ENCODE measurements at regions not wholly inside any gene's neighbourhood (a gene's known extent, or its start where the extent isn't known, plus 50 kb on each side); places are given as distances from the start of the nearest gene placed in this dataset.

GRCh38 chr6:145119081-145119480 lies 616.2 kb downstream of the EPM2A start:
- ChIA-PET CTCF (ENCODE audit: partially characterized antibody) (no interaction called here), POLR2A (ENCODE audit: partially characterized antibody) (no interaction called here)
- WGBS, 2 experiments (ENCODE audit: extremely low coverage in 1 of 2, insufficient coverage in 1 of 2, insufficient read length in 1 of 2, insufficient replicate concordance in 2 of 2, low coverage in 1 of 2, low lambda C conversion rate in 2 of 2, missing lambda C conversion rate in 1 of 2), result 93% methylated on average over 4 of the region's 4 CpGs; no CpG with 5 or more reads in 1 of the 2 experiments
- H3K23ac ChIP-seq (ENCODE audit: insufficient read length), result no peak overlapping the region
- H2BK20ac ChIP-seq (ENCODE audit: low read length), result no peak overlapping the region
- H3K36me3 ChIP-seq (ENCODE audit: control insufficient read depth in 2 of 4, insufficient read depth in 4 of 4, low read length in 3 of 4), result no peaks in the 10 kb centered on the region
- H2BK5ac ChIP-seq (ENCODE audit: low read depth, low read length), result no peak overlapping the region
- FAIRE-seq, result no peak
- H3K4ac ChIP-seq (replicated peaks; ENCODE audit: insufficient read length, low read depth, low read length), result no peak overlapping the region
- no peak overlapping the region for H4K8ac ChIP-seq (ENCODE audit: extremely low read depth, insufficient read depth, low read length)
- H4K20me1 ChIP-seq (replicated peaks in 1 of 2; ENCODE audit: control insufficient read depth in 1 of 2, insufficient read depth in 2 of 2, low read length in 2 of 2), result no peaks in the 10 kb centered on the region
- H3K23me2 ChIP-seq (ENCODE audit: low read depth, low read length), result no peaks in the 10 kb centered on the region
- H3K4me1 ChIP-seq (replicated peaks in 1 of 4; ENCODE audit: control insufficient read depth in 3 of 4, insufficient read depth in 4 of 4, low read length in 3 of 4), result no peaks in the 10 kb centered on the region
- no peak overlapping the region for H2BK120ac ChIP-seq (replicated peaks; ENCODE audit: low read depth, low read length)
- no peak overlapping the region for H3K18ac ChIP-seq (ENCODE audit: extremely low read depth, low read length)
- no peaks in the 10 kb centered on the region for H3K79me2 ChIP-seq (ENCODE audit: control insufficient read depth in 1 of 2, insufficient read depth in 2 of 2, low read length in 2 of 2)
- H3K4me2 ChIP-seq (ENCODE audit: insufficient read depth in 1 of 2, low read depth in 2 of 2, low read length in 2 of 2), result no peak overlapping the region
- H3K9me3 ChIP-seq (ENCODE audit: insufficient read depth in 2 of 2, low read depth in 1 of 2, low read length in 1 of 2), result no peaks in the 10 kb centered on the region
- no peak overlapping the region for H2BK15ac ChIP-seq (ENCODE audit: low read length)
- no peak overlapping the region for H2BK12ac ChIP-seq (ENCODE audit: low read depth, low read length)
- no peak overlapping the region for H3K14ac ChIP-seq (ENCODE audit: insufficient read length)
- no peak overlapping the region for H3K56ac ChIP-seq (replicated peaks; ENCODE audit: insufficient read length, low read depth, low read length)
- no peak overlapping the region for H3K4me3 ChIP-seq (ENCODE audit: extremely low read depth in 1 of 4, insufficient read depth in 2 of 4, low read depth in 3 of 4, low read length in 4 of 4)
- no peak overlapping the region for H3K9ac ChIP-seq (replicated peaks in 1 of 4; ENCODE audit: extremely low read depth in 1 of 4, low read depth in 3 of 4, low read length in 3 of 4)
- no peak overlapping the region for H4K91ac ChIP-seq (replicated peaks; ENCODE audit: insufficient read length, low read length)
- H3K79me1 ChIP-seq (ENCODE audit: low read depth, low read length), result no peaks in the 10 kb centered on the region
- no peaks in the 10 kb centered on the region for H3K27me3 ChIP-seq (replicated peaks in 1 of 4; ENCODE audit: control insufficient read depth in 3 of 4, extremely low read depth in 1 of 4, insufficient read depth in 3 of 4, low read length in 3 of 4)
- H2AK5ac ChIP-seq (ENCODE audit: low read depth, low read length), result no peak overlapping the region
- H3K27ac ChIP-seq (ENCODE audit: low read depth, low read length), result no peak overlapping the region
- no peak overlapping the region for H2AFZ ChIP-seq (ENCODE audit: low read length)
- DNase-seq (ENCODE audit: low read depth in 1 of 2, low spot score in 2 of 2), result no peak
- H4K5ac ChIP-seq (ENCODE audit: insufficient read length, low read depth, low read length), result no peak overlapping the region
- TF ChIP-seq KDM5A (IDR thresholded peaks at IDR 0.05; ENCODE audit: low read length), result no peak
- TF ChIP-seq BRCA1 (IDR thresholded peaks at IDR 0.05; ENCODE audit: low read depth, low read length), result no peak
- TF ChIP-seq E2F6 (IDR thresholded peaks at IDR 0.05), result no peak
- TF ChIP-seq FOSL1 (IDR thresholded peaks at IDR 0.05; ENCODE audit: insufficient read depth, low read depth, low read length), result no peak
- no peak for TF ChIP-seq CBX5 (IDR thresholded peaks at IDR 0.05; ENCODE audit: low read depth, low read length)
- TF ChIP-seq ZNF274 (IDR thresholded peaks at IDR 0.05; ENCODE audit: borderline replicate concordance, extremely low read depth, low read length), result no peak
- no peak for TF ChIP-seq KDM1A (IDR thresholded peaks at IDR 0.05; ENCODE audit: borderline replicate concordance, low read length)
- TF ChIP-seq ATF2 (IDR thresholded peaks at IDR 0.05; ENCODE audit: low read length), result no peak
- no peak for TF ChIP-seq ATF3 (IDR thresholded peaks at IDR 0.05; ENCODE audit: insufficient read depth, low read depth, low read length)
- TF ChIP-seq SRF (IDR thresholded peaks at IDR 0.05; ENCODE audit: low read depth, low read length), result no peak
- no peak for TF ChIP-seq CTBP2 (IDR thresholded peaks at IDR 0.05; ENCODE audit: borderline replicate concordance, insufficient read depth, insufficient read length, low read length)
- no peak for TF ChIP-seq TCF12 (IDR thresholded peaks at IDR 0.05; ENCODE audit: low read depth, low read length)

All from H1 (cell line).